Progenitor cell of endocrine pancreas (in vitro differentiated cells): ENCODE measurements at regions not wholly inside any gene's neighbourhood (a gene's known extent, or its start where the extent isn't known, plus 50 kb on each side); places are given as distances from the start of the nearest gene placed in this dataset.

Experiments used
- DNase-seq: peaks from one replicate; pipeline ENCODE4 v3.0.0; 2021; ENCODE audit warnings: low spot score; ENCODE audit not compliant: unreplicated experiment
- H3K27ac Mint-ChIP-seq: 2 replicates; pipeline ENCODE4 v1.8.0; 2021; ENCODE audit warnings: mild to moderate bottlenecking, moderate library complexity, mixed read lengths
- H3K27me3 Mint-ChIP-seq: 2 replicates; pipeline ENCODE4 v1.8.0; 2021; ENCODE audit warnings: mixed read lengths
- H3K36me3 Mint-ChIP-seq: 2 replicates; pipeline ENCODE4 v1.8.0; 2022; ENCODE audit warnings: mixed read lengths; ENCODE audit not compliant: insufficient read depth
- H3K4me1 Mint-ChIP-seq: 2 replicates; pipeline ENCODE4 v1.8.0; 2021; ENCODE audit warnings: low read depth, mixed read lengths
- H3K4me3 Mint-ChIP-seq: 2 replicates; pipeline ENCODE4 v1.8.0; 2021; ENCODE audit warnings: low read depth, mild to moderate bottlenecking, moderate library complexity, mixed read lengths
- H3K9me3 Mint-ChIP-seq: 2 replicates; pipeline ENCODE4 v1.8.0; 2021; ENCODE audit warnings: low read depth, mixed read lengths
- CTCF ChIP-seq: fragments of 200-600 bp; sonication (generic); IDR thresholded peaks from one replicate; pipeline ENCODE4 v1.5.0; 2021; ENCODE audit warnings: antibody characterized with exemption, mild to moderate bottlenecking; ENCODE audit not compliant: unreplicated experiment

- no peaks in the 10 kb centered on the region for H3K36me3 Mint-ChIP-seq
Observed at GRCh38 chr1:90572446-90572845, 144.7 kb downstream of the BARHL2 start.

GRCh38 chr1:90568436-90568835 is 148.7 kb downstream of the BARHL2 start:
- no peak for TF ChIP-seq CTCF
- H3K4me3 Mint-ChIP-seq: no peak overlapping the region
- H3K27me3 Mint-ChIP-seq: no peaks in the 10 kb centered on the region
- peaks cover 4% of the 10 kb centered on the region for H3K4me1 Mint-ChIP-seq
- DNase-seq: no peak
- H3K9me3 Mint-ChIP-seq: peaks cover 3% of the 10 kb centered on the region
- H3K36me3 Mint-ChIP-seq: no peaks in the 10 kb centered on the region
- no peak overlapping the region for H3K27ac Mint-ChIP-seq

More at GRCh38 chr1:90572446-90572845, 144.7 kb downstream of the BARHL2 start:
- peaks cover 3% of the 10 kb centered on the region for H3K9me3 Mint-ChIP-seq
- H3K4me1 Mint-ChIP-seq: no peaks in the 10 kb centered on the region
- H3K4me3 Mint-ChIP-seq: no peak overlapping the region
- no peak for TF ChIP-seq CTCF
- no peaks in the 10 kb centered on the region for H3K27me3 Mint-ChIP-seq
- DNase-seq: no peak
- no peak overlapping the region for H3K27ac Mint-ChIP-seq

- no peaks in the 10 kb centered on the region for H3K36me3 Mint-ChIP-seq
- H3K9me3 Mint-ChIP-seq: no peaks in the 10 kb centered on the region
Observed at GRCh38 chr1:90564164-90564563, 152.9 kb downstream of the BARHL2 start.

GRCh38 chr1:90562892-90563291 is 154.2 kb downstream of the BARHL2 start:
- Mint-ChIP-seq H3K9me3 (no peaks in the 10 kb centered on the region), H3K27ac (no peak overlapping the region), H3K4me3 (no peak overlapping the region), H3K4me1 (peaks cover 4% of the 10 kb centered on the region), H3K27me3 (peaks cover 19% of the 10 kb centered on the region), H3K36me3 (no peaks in the 10 kb centered on the region)
- DNase-seq: no peak
- TF ChIP-seq CTCF: no peak

More at GRCh38 chr1:90564164-90564563, 152.9 kb downstream of the BARHL2 start:
- peaks cover 4% of the 10 kb centered on the region for H3K4me1 Mint-ChIP-seq
- peaks cover 15% of the 10 kb centered on the region for H3K27me3 Mint-ChIP-seq
- no peak overlapping the region for H3K27ac Mint-ChIP-seq
- TF ChIP-seq CTCF: no peak
- no peak overlapping the region for H3K4me3 Mint-ChIP-seq
- DNase-seq: no peak

- Mint-ChIP-seq H3K4me1 (peaks cover 11% of the 10 kb centered on the region), H3K27ac (no peak overlapping the region), H3K27me3 (peaks cover 19% of the 10 kb centered on the region), H3K9me3 (no peaks in the 10 kb centered on the region), H3K4me3 (no peak overlapping the region), H3K36me3 (no peaks in the 10 kb centered on the region)
- TF ChIP-seq CTCF: no peak
- DNase-seq: no peak
Observed at GRCh38 chr1:90561911-90562310, 155.2 kb downstream of the BARHL2 start.
